ENCODE measurements at regions not wholly inside any gene's neighbourhood (a gene's known extent, or its start where the extent isn't known, plus 50 kb on each side); places are given as distances from the start of the nearest gene placed in this dataset.
A peak's percentile ranks its signal among the peaks of the same experiment; 100 is the strongest.

DNA sequence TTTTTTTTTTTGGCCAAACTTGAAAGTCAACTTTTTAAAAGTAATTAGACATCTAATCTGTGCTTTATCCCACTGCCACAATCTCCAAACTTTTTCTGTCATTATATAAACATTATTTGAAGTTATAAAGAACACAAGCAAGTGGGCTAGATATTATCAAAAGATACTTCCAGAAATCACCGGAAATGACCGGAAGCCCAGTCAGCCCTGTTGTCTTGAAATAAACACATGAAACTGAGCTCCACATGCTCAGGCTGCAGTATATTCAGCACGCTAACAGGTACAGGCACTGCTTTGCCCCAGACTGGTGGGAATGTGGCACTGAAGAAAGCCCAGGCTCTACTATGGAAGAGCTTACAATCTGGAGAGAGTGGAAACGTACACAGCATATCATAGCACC, 158.9 kb upstream of the PLEKHG7 start:
- TF ChIP-seq POLR2AphosphoS5 (IDR thresholded peaks at IDR 0.05; ENCODE audit: low read length), result 0 out of 2 replicates have a peak, but pooled peaks have one; percentile 33
- TF ChIP-seq, protein P1, sequence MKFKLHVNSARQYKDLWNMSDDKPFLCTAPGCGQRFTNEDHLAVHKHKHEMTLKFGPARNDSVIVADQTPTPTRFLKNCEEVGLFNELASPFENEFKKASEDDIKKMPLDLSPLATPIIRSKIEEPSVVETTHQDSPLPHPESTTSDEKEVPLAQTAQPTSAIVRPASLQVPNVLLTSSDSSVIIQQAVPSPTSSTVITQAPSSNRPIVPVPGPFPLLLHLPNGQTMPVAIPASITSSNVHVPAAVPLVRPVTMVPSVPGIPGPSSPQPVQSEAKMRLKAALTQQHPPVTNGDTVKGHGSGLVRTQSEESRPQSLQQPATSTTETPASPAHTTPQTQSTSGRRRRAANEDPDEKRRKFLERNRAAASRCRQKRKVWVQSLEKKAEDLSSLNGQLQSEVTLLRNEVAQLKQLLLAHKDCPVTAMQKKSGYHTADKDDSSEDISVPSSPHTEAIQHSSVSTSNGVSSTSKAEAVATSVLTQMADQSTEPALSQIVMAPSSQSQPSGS (IDR thresholded peaks at IDR 0.05; ENCODE audit: low read length), result peak; percentile 50; the same call in 1 of the 2 replicates
- TF ChIP-seq SUZ12 (IDR thresholded peaks at IDR 0.05; ENCODE audit: unreplicated experiment), result no peak
- TF ChIP-seq POLR2A (IDR thresholded peaks at IDR 0.05; ENCODE audit: low read depth, low read length), result peak; percentile 69
- TF ChIP-seq, protein P2, sequence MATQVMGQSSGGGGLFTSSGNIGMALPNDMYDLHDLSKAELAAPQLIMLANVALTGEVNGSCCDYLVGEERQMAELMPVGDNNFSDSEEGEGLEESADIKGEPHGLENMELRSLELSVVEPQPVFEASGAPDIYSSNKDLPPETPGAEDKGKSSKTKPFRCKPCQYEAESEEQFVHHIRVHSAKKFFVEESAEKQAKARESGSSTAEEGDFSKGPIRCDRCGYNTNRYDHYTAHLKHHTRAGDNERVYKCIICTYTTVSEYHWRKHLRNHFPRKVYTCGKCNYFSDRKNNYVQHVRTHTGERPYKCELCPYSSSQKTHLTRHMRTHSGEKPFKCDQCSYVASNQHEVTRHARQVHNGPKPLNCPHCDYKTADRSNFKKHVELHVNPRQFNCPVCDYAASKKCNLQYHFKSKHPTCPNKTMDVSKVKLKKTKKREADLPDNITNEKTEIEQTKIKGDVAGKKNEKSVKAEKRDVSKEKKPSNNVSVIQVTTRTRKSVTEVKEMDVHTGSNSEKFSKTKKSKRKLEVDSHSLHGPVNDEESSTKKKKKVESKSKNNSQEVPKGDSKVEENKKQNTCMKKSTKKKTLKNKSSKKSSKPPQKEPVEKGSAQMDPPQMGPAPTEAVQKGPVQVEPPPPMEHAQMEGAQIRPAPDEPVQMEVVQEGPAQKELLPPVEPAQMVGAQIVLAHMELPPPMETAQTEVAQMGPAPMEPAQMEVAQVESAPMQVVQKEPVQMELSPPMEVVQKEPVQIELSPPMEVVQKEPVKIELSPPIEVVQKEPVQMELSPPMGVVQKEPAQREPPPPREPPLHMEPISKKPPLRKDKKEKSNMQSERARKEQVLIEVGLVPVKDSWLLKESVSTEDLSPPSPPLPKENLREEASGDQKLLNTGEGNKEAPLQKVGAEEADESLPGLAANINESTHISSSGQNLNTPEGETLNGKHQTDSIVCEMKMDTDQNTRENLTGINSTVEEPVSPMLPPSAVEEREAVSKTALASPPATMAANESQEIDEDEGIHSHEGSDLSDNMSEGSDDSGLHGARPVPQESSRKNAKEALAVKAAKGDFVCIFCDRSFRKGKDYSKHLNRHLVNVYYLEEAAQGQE (IDR thresholded peaks at IDR 0.05; ENCODE audit: low read depth, low read length), result no peak

Measured in GM12878 (cell line).